DOHH2 (cell line): ENCODE measurements at regions not wholly inside any gene's neighbourhood (a gene's known extent, or its start where the extent isn't known, plus 50 kb on each side); places are given as distances from the start of the nearest gene placed in this dataset.

Experiments used
- H3F3A ChIP-seq: fragments of 200-600 bp; sonication (generic), shearing (Covaris generic); 2 replicates; pipeline ENCODE4 v1.6.0; 2016; ENCODE audit warnings: antibody characterized with exemption, mild to moderate bottlenecking; ENCODE audit not compliant: control insufficient read depth, insufficient read depth
- H3K27ac ChIP-seq: fragments of 200-600 bp; sonication (generic); 2 replicates; pipeline ENCODE4 v1.5.1; 2014; ENCODE audit warnings: low read depth, mild to moderate bottlenecking, low read length, moderate library complexity
- H3K27me3 ChIP-seq: fragments of 200-600 bp; sonication (generic); 2 replicates; pipeline ENCODE4 v1.6.1; 2014; ENCODE audit warnings: mild to moderate bottlenecking, low read length, mixed read lengths; ENCODE audit not compliant: control insufficient read depth
- H3K36me3 ChIP-seq: fragments of 200-600 bp; sonication (generic); 2 replicates; pipeline ENCODE4 v1.6.1; 2014; ENCODE audit warnings: mild to moderate bottlenecking, low read length, moderate library complexity, mixed read lengths; ENCODE audit not compliant: control insufficient read depth
- H3K4me1 ChIP-seq: fragments of 200-600 bp; sonication (generic); 2 replicates; pipeline ENCODE4 v1.6.1; 2014; ENCODE audit warnings: mild to moderate bottlenecking, low read length, mixed read lengths; ENCODE audit not compliant: control insufficient read depth
- H3K4me2 ChIP-seq: fragments of 200-600 bp; sonication (generic); 2 replicates; pipeline ENCODE4 v1.6.0; 2014; ENCODE audit warnings: mild to moderate bottlenecking, low read length, moderate library complexity
- H3K4me3 ChIP-seq: fragments of 200-600 bp; sonication (generic); 2 replicates; pipeline ENCODE4 v1.5.1; 2014; ENCODE audit warnings: mild to moderate bottlenecking, low read length, mixed read lengths
- H3K79me2 ChIP-seq: fragments of 200-600 bp; sonication (generic); 2 replicates; pipeline ENCODE4 v1.6.1; 2014; ENCODE audit warnings: mild to moderate bottlenecking, low read length, mixed read lengths; ENCODE audit not compliant: control insufficient read depth
- H3K9me2 ChIP-seq: fragments of 200-600 bp; sonication (generic); replicated peaks from 2 replicates; pipeline ENCODE4 v1.6.1; 2014; ENCODE audit warnings: mild to moderate bottlenecking, low read length, mixed read lengths; ENCODE audit not compliant: control insufficient read depth
- H3K9me3 ChIP-seq: fragments of 200-600 bp; sonication (generic); 2 replicates; pipeline ENCODE4 v1.6.1; 2014; ENCODE audit warnings: antibody characterized with exemption, low read length, mixed read lengths; ENCODE audit not compliant: control insufficient read depth, insufficient read depth
- H4K20me1 ChIP-seq: fragments of 200-600 bp; sonication (generic); 2 replicates; pipeline ENCODE4 v1.6.0; 2014; ENCODE audit warnings: low read depth, mild to moderate bottlenecking, antibody characterized with exemption, low read length, moderate library complexity; ENCODE audit not compliant: control insufficient read depth, insufficient read depth
- EZH2phosphoT487 ChIP-seq: fragments of 200-600 bp; sonication (generic); IDR thresholded peaks from 2 replicates; pipeline ENCODE4 v1.6.1; 2017; ENCODE audit warnings: borderline replicate concordance, mild to moderate bottlenecking, antibody characterized with exemption, low read length, moderate library complexity, mixed read lengths
- TF ChIP-seq, protein P1 (sequence below): fragments of 200-600 bp; sonication (generic); IDR thresholded peaks from one replicate; pipeline ENCODE4 v1.5.1; 2014; ENCODE audit warnings: antibody characterized with exemption, mild to moderate bottlenecking, low read depth, low read length; ENCODE audit not compliant: poor library complexity, severe bottlenecking

DNA sequence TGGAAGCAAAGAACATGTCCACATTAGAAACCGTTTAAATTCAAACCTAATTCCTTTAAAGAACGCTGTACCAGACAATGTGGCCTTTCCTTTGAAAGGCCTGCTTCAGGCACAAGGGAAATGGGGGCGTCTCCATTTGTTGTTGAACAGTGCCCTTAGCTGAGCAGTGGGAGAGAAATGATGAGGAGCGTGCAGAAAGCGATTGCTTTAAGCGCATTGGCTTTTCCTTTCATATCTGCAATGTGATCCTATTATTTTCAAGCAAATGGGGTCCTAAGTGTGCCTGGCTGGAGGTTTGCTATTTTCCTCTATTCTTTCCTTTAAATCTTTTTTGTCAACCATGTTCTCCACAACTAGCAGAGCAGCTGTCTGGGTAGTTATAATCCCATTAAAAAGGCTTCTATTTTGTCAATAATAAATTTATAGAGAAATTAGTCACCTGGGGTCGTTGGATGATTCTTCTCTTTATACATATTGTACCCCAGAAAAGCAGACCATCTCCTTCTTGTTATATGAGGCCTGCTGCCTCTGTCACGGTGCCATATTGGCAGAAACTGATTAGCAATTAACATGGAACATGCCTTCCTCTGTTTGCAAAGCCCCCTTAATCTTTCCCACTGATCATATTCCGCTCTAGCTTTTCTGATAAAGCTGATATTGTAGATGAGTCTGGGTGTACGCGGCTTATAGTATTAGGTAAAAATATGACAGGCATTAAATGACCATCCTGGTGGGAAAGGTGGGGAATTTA lies 151.1 kb upstream of the JAG1 start:
- H3K36me3 ChIP-seq = no peaks in the 10 kb centered on the region
- no peak overlapping the region for H3K4me3 ChIP-seq
- H4K20me1 ChIP-seq = no peaks in the 10 kb centered on the region
- H3K27me3 ChIP-seq = no peaks in the 10 kb centered on the region
- no peak overlapping the region for H3K4me2 ChIP-seq
- H3K79me2 ChIP-seq = no peaks in the 10 kb centered on the region
- H3K4me1 ChIP-seq = no peaks in the 10 kb centered on the region
- H3K27ac ChIP-seq = no peak overlapping the region
- H3F3A ChIP-seq = no peaks in the 10 kb centered on the region
- H3K9me2 ChIP-seq = no peaks in the 10 kb centered on the region
- TF ChIP-seq, protein P1, sequence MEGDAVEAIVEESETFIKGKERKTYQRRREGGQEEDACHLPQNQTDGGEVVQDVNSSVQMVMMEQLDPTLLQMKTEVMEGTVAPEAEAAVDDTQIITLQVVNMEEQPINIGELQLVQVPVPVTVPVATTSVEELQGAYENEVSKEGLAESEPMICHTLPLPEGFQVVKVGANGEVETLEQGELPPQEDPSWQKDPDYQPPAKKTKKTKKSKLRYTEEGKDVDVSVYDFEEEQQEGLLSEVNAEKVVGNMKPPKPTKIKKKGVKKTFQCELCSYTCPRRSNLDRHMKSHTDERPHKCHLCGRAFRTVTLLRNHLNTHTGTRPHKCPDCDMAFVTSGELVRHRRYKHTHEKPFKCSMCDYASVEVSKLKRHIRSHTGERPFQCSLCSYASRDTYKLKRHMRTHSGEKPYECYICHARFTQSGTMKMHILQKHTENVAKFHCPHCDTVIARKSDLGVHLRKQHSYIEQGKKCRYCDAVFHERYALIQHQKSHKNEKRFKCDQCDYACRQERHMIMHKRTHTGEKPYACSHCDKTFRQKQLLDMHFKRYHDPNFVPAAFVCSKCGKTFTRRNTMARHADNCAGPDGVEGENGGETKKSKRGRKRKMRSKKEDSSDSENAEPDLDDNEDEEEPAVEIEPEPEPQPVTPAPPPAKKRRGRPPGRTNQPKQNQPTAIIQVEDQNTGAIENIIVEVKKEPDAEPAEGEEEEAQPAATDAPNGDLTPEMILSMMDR = no peak
- TF ChIP-seq EZH2phosphoT487 = no peak
- no peaks in the 10 kb centered on the region for H3K9me3 ChIP-seq

DNA sequence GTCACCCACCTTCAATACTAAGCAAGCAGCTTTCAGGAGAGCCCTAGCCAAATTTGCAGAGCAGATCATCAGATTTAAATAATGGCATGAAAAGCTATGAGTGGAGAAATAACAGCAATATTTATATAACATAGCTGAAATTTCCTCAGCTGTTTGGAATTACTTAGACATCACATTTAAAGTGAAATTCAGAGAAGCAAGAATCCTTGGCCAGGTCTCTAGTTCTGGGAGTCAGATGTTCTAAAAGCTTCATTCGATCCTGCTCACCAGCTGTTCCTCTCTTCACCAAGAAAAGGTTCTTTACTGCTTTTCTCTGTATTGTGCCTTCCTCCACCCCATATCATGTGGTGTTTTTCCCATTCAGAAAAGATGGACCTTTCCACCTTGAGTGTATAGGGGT lies 152.3 kb upstream of the JAG1 start:
- Histone ChIP-seq H3K9me3 (no peaks in the 10 kb centered on the region), H3K4me3 (no peak overlapping the region), H3K27ac (no peak overlapping the region), H3K27me3 (no peaks in the 10 kb centered on the region), H3K79me2 (no peaks in the 10 kb centered on the region), H4K20me1 (no peaks in the 10 kb centered on the region), H3K36me3 (no peaks in the 10 kb centered on the region), H3K4me2 (no peak overlapping the region), H3K9me2 (no peaks in the 10 kb centered on the region), H3F3A (no peaks in the 10 kb centered on the region), H3K4me1 (no peaks in the 10 kb centered on the region)
- TF ChIP-seq, protein P1 = no peak
- TF ChIP-seq EZH2phosphoT487 = no peak

DNA sequence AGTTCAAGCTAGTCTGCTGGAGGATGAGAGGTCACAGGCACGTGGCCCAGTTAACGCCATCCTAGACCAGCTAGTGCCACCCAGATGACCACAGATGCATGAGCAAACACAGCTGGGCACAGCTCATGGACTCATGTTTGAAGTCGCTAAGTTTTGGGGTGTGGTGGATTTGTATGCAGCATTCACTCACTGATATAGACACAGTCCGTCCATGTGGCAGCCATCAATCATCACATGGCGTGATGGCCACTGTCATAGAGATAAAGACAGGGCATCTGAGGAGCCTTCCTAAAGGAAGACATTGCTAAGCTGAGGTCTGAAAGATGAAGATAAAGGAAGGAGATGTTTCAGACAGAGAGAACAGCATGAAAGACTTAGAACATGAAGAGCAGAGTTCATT lies 154.4 kb upstream of the JAG1 start:
- Histone ChIP-seq H3K9me2 (no peaks in the 10 kb centered on the region), H3K36me3 (no peaks in the 10 kb centered on the region), H3F3A (no peaks in the 10 kb centered on the region), H3K9me3 (no peaks in the 10 kb centered on the region), H3K27me3 (no peaks in the 10 kb centered on the region), H3K27ac (no peak overlapping the region), H3K79me2 (no peaks in the 10 kb centered on the region), H3K4me1 (no peaks in the 10 kb centered on the region), H4K20me1 (no peaks in the 10 kb centered on the region), H3K4me2 (no peak overlapping the region), H3K4me3 (no peak overlapping the region)
- TF ChIP-seq, protein P1 = no peak
- no peak for TF ChIP-seq EZH2phosphoT487
